ENCODE measurements at regions not wholly inside any gene's neighbourhood (a gene's known extent, or its start where the extent isn't known, plus 50 kb on each side); places are given as distances from the start of the nearest gene placed in this dataset.

DNA sequence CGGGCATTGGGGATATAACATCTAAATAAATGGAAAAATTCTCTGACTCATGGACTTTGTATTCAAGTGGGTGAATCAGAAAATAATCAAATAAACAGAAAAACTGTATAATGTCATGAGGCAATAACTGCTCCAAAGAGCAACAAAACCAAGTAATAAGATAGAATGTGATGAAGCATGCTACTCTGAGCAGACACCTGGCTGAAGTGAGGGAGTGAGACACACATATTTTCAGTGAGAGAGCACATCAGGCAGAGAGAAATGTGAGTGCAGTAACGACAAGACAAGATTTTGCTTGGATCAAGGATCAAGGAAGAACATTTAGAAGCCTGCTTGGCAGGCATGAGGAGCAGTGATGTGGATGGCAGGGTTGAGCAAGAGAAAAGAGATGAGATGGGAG lies 75.8 kb upstream of the CCDC91 start:
- Histone ChIP-seq H3K9me3 (replicated peaks; ENCODE audit: control insufficient read depth, insufficient read depth, low read length) (no peaks in the 10 kb centered on the region), H3K79me2 (ENCODE audit: control insufficient read depth, insufficient read depth, low read length) (no peaks in the 10 kb centered on the region), H2AFZ (ENCODE audit: low read depth, low read length) (no peak overlapping the region), H3K27ac (ENCODE audit: insufficient read depth, low read depth, low read length) (no peak overlapping the region), H3K4me2 (ENCODE audit: insufficient read depth, low read length) (no peak overlapping the region), H3K27me3 (ENCODE audit: control insufficient read depth in 2 of 2, insufficient read depth in 2 of 2, low read length in 2 of 2) (no peaks in the 10 kb centered on the region), H3K9ac (replicated peaks; ENCODE audit: extremely low read depth, insufficient read depth, low read length) (no peak overlapping the region), H3K4me3 (replicated peaks in 1 of 3; ENCODE audit: insufficient read depth in 1 of 3, low read depth in 1 of 3, low read length in 3 of 3) (no peak overlapping the region), H3K4me1 (ENCODE audit: control insufficient read depth, extremely low read depth, insufficient read depth, low read length) (no peaks in the 10 kb centered on the region), H4K20me1 (replicated peaks; ENCODE audit: control insufficient read depth, extremely low read depth, insufficient read depth, low read length) (no peaks in the 10 kb centered on the region), H3K36me3 (ENCODE audit: control insufficient read depth in 2 of 2, extremely low read depth in 1 of 2, insufficient read depth in 2 of 2, low read length in 2 of 2) (no peaks in the 10 kb centered on the region), H3K9me1 (replicated peaks; ENCODE audit: control insufficient read depth, extremely low read depth, insufficient read depth, low read length) (no peaks in the 10 kb centered on the region)
- DNase-seq (ENCODE audit: low read depth, low spot score) = no peak
- ChIA-PET POLR2A (no interaction called here), CTCF (no interaction called here)
- no peak for FAIRE-seq
- dilution Hi-C loops (cut with MboI; ENCODE audit: extremely low pct_ligation_motif_present, low sequenced_read_pairs) (no loop called here), intact Hi-C loops (cut with micrococcal nuclease) (no loop called here)
- TF ChIP-seq POLR2AphosphoS5 (IDR thresholded peaks at IDR 0.05; ENCODE audit: insufficient read depth, low read depth, low read length) = no peak
- TF ChIP-seq, protein P1, sequence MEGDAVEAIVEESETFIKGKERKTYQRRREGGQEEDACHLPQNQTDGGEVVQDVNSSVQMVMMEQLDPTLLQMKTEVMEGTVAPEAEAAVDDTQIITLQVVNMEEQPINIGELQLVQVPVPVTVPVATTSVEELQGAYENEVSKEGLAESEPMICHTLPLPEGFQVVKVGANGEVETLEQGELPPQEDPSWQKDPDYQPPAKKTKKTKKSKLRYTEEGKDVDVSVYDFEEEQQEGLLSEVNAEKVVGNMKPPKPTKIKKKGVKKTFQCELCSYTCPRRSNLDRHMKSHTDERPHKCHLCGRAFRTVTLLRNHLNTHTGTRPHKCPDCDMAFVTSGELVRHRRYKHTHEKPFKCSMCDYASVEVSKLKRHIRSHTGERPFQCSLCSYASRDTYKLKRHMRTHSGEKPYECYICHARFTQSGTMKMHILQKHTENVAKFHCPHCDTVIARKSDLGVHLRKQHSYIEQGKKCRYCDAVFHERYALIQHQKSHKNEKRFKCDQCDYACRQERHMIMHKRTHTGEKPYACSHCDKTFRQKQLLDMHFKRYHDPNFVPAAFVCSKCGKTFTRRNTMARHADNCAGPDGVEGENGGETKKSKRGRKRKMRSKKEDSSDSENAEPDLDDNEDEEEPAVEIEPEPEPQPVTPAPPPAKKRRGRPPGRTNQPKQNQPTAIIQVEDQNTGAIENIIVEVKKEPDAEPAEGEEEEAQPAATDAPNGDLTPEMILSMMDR (IDR thresholded peaks at IDR 0.05; ENCODE audit: extremely low read depth in 1 of 2, insufficient read depth in 1 of 2, low read depth in 1 of 2, low read length in 2 of 2) = no peak
- TF ChIP-seq MYC (IDR thresholded peaks at IDR 0.05; ENCODE audit: low read depth, low read length) = no peak
- no TSS peak for BruUV-seq (replicated peaks)

DNA sequence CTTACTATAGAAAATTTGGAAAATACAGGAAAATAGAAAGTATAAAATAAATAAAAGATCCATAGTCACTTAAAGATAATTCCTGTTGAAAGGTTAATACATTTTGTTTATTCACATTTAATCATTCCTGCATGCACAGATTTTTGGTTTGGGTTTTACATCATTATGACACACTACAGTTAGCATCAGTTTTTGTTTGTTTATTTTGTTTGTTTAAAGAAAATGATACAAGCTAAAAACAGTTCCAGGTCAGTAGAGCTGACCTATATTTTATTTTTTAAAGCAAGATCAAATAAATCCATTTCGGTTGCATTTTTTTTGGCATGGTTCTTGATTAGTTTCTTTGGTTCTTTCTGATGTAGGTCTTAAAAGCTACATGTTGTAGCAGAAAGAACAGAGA lies 68.8 kb upstream of the CCDC91 start:
- ChIA-PET POLR2A (no interaction called here), CTCF (interaction anchor here (0.9 to 1.3 kb wide), 2 partner anchors 9 to 12 kb away, joined by 4 read pairs; no protein-coding TSS in a partner anchor)
- no peaks in the 10 kb centered on the region for H3K4me1 ChIP-seq (ENCODE audit: control insufficient read depth, extremely low read depth, insufficient read depth, low read length)
- H3K4me3 ChIP-seq (replicated peaks in 1 of 3; ENCODE audit: insufficient read depth in 1 of 3, low read depth in 1 of 3, low read length in 3 of 3) = no peak overlapping the region
- no peak overlapping the region for H3K4me2 ChIP-seq (ENCODE audit: insufficient read depth, low read length)
- no peaks in the 10 kb centered on the region for H3K9me3 ChIP-seq (replicated peaks; ENCODE audit: control insufficient read depth, insufficient read depth, low read length)
- FAIRE-seq = no peak
- intact Hi-C loops (cut with micrococcal nuclease) (no loop called here), dilution Hi-C loops (cut with MboI; ENCODE audit: extremely low pct_ligation_motif_present, low sequenced_read_pairs) (no loop called here)
- no peaks in the 10 kb centered on the region for H3K36me3 ChIP-seq (ENCODE audit: control insufficient read depth in 2 of 2, extremely low read depth in 1 of 2, insufficient read depth in 2 of 2, low read length in 2 of 2)
- H3K9ac ChIP-seq (replicated peaks; ENCODE audit: extremely low read depth, insufficient read depth, low read length) = no peak overlapping the region
- TF ChIP-seq POLR2A (IDR thresholded peaks at IDR 0.05; ENCODE audit: low read depth, low read length) = no peak
- TF ChIP-seq POLR2AphosphoS5 (IDR thresholded peaks at IDR 0.05; ENCODE audit: insufficient read depth, low read depth, low read length) = no peak
- TF ChIP-seq, protein P1 (IDR thresholded peaks at IDR 0.05; ENCODE audit: extremely low read depth in 1 of 2, insufficient read depth in 1 of 2, low read depth in 1 of 2, low read length in 2 of 2) = no peak
- no peak for TF ChIP-seq EZH2 (IDR thresholded peaks at IDR 0.05; ENCODE audit: borderline replicate concordance, low read depth, low read length, severe bottlenecking)
- no peak for TF ChIP-seq JUN (IDR thresholded peaks at IDR 0.05; ENCODE audit: borderline replicate concordance, insufficient read depth, insufficient read length, low read depth)
- no peak for TF ChIP-seq MYC (IDR thresholded peaks at IDR 0.05; ENCODE audit: low read depth, low read length)
- TF ChIP-seq, protein P2, sequence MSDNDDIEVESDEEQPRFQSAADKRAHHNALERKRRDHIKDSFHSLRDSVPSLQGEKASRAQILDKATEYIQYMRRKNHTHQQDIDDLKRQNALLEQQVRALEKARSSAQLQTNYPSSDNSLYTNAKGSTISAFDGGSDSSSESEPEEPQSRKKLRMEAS (IDR thresholded peaks at IDR 0.05; ENCODE audit: insufficient read depth, insufficient read length) = no peak
- no peak for TF ChIP-seq FOS (IDR thresholded peaks at IDR 0.05; ENCODE audit: borderline replicate concordance, insufficient read depth, low read length)
- TF ChIP-seq GATA2 (IDR thresholded peaks at IDR 0.05; ENCODE audit: insufficient read depth, insufficient read length, low read depth, low read length) = no peak
- no peaks in the 10 kb centered on the region for H4K20me1 ChIP-seq (replicated peaks; ENCODE audit: control insufficient read depth, extremely low read depth, insufficient read depth, low read length)
- H3K79me2 ChIP-seq (ENCODE audit: control insufficient read depth, insufficient read depth, low read length) = no peaks in the 10 kb centered on the region
- H3K9me1 ChIP-seq (replicated peaks; ENCODE audit: control insufficient read depth, extremely low read depth, insufficient read depth, low read length) = no peaks in the 10 kb centered on the region
- no peak overlapping the region for H2AFZ ChIP-seq (ENCODE audit: low read depth, low read length)
- no TSS peak for BruUV-seq (replicated peaks)
- no peak overlapping the region for H3K27ac ChIP-seq (ENCODE audit: insufficient read depth, low read depth, low read length)
- DNase-seq (ENCODE audit: low read depth, low spot score) = no peak
- H3K27me3 ChIP-seq (ENCODE audit: control insufficient read depth in 2 of 2, insufficient read depth in 2 of 2, low read length in 2 of 2) = no peaks in the 10 kb centered on the region
